Rectal smooth muscle tissue (tissue), 1 donor: ENCODE measurements at regions not wholly inside any gene's neighbourhood (a gene's known extent, or its start where the extent isn't known, plus 50 kb on each side); places are given as distances from the start of the nearest gene placed in this dataset.

Experiments
- H3K27ac ChIP-seq: one replicate; pipeline ENCODE4 v1.7.0; 2013; ENCODE audit warnings: low read depth, low read length, inconsistent platforms
- H3K27me3 ChIP-seq: one replicate; pipeline ENCODE4 v1.7.0; 2013; ENCODE audit warnings: low read length; ENCODE audit not compliant: control insufficient read depth, insufficient read depth
- H3K36me3 ChIP-seq: one replicate; pipeline ENCODE4 v1.7.0; 2013; ENCODE audit warnings: low read length; ENCODE audit not compliant: control insufficient read depth, insufficient read depth
- H3K4me1 ChIP-seq: one replicate; pipeline ENCODE4 v1.7.0; 2013; ENCODE audit warnings: low read length; ENCODE audit not compliant: control insufficient read depth, insufficient read depth
- H3K4me3 ChIP-seq: one replicate; pipeline ENCODE4 v1.7.0; 2013; ENCODE audit warnings: low read length
- H3K9ac ChIP-seq: one replicate; pipeline ENCODE4 v1.7.0; 2013; ENCODE audit warnings: low read length

DNA sequence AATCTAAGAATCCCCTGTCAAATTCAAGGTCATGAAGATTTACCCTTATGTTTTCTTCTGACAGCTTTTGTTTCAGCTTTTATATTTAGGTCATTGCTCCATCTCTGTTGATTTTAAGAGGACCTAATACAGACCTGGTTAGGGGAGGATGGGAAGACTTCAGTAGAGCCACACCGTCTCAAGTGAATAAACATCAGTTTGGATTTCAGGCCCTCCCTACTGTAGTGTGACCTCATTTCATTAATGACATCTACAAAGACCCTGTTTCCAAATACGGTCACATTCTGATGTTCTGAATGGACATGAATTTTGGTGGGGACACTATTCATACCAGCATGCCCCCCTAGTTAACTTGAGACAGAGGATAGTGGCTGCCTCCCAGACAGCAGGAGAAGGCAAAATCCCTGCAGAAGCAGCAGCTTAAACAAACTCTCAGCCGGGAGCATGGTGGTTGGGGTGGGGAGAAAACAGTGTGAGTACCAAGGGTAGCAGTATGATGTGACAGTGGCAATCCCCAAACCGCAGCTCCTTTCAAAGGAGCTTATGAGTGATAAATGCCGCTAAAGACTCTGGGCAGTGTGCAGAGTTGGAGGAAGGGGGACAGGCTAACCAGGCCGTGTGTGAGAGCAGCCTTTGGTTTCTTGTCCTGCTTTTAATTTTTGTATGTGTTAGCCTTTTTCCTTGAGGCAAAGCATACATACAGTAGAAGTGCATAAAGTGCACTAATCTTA lies 65.9 kb upstream of the TNP1 start:
- Histone ChIP-seq H3K4me1 (no peaks in the 10 kb centered on the region), H3K36me3 (no peaks in the 10 kb centered on the region), H3K27ac (no peak overlapping the region), H3K27me3 (no peaks in the 10 kb centered on the region), H3K4me3 (no peak overlapping the region), H3K9ac (no peak overlapping the region)

DNA sequence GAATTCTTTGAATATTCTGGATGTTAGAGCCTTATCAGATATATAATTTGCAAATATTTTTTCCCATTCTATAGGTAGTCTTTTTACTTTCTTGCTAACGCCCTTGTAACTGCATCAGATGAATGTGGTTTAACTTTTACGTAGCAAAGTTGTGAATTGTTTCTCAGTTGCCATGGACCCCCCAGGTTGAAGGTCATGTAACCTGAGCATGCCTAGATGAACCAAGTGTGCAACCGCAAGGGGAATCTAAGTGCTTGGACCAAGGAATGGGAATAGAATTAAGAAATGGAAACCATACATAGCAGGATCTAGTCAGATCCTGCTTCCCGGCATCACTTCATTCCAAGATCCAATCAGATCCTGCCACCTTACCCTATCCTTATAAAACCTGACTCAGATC lies 65.1 kb upstream of the TNP1 start:
- Histone ChIP-seq H3K36me3 (no peaks in the 10 kb centered on the region), H3K9ac (no peak overlapping the region), H3K4me1 (no peaks in the 10 kb centered on the region), H3K27ac (no peak overlapping the region), H3K4me3 (no peak overlapping the region), H3K27me3 (no peaks in the 10 kb centered on the region)

- Histone ChIP-seq H3K9ac (no peak overlapping the region), H3K27ac (no peak overlapping the region), H3K27me3 (no peaks in the 10 kb centered on the region), H3K4me3 (no peak overlapping the region), H3K4me1 (no peaks in the 10 kb centered on the region), H3K36me3 (no peaks in the 10 kb centered on the region)
Measured at GRCh38 chr2:216923706-216924105, 63.8 kb upstream of the TNP1 start.

GRCh38 chr2:216922175-216922780 lies 62.4 kb upstream of the TNP1 start:
- Histone ChIP-seq H3K4me3 (no peak overlapping the region), H3K9ac (no peak overlapping the region), H3K27me3 (no peaks in the 10 kb centered on the region), H3K27ac (no peak overlapping the region), H3K36me3 (no peaks in the 10 kb centered on the region), H3K4me1 (no peaks in the 10 kb centered on the region)

- Histone ChIP-seq H3K36me3 (no peaks in the 10 kb centered on the region), H3K9ac (no peak overlapping the region), H3K4me1 (no peaks in the 10 kb centered on the region), H3K27ac (no peak overlapping the region), H3K27me3 (no peaks in the 10 kb centered on the region), H3K4me3 (no peak overlapping the region)
Measured at GRCh38 chr2:216920937-216921456, 61.1 kb upstream of the TNP1 start.

DNA sequence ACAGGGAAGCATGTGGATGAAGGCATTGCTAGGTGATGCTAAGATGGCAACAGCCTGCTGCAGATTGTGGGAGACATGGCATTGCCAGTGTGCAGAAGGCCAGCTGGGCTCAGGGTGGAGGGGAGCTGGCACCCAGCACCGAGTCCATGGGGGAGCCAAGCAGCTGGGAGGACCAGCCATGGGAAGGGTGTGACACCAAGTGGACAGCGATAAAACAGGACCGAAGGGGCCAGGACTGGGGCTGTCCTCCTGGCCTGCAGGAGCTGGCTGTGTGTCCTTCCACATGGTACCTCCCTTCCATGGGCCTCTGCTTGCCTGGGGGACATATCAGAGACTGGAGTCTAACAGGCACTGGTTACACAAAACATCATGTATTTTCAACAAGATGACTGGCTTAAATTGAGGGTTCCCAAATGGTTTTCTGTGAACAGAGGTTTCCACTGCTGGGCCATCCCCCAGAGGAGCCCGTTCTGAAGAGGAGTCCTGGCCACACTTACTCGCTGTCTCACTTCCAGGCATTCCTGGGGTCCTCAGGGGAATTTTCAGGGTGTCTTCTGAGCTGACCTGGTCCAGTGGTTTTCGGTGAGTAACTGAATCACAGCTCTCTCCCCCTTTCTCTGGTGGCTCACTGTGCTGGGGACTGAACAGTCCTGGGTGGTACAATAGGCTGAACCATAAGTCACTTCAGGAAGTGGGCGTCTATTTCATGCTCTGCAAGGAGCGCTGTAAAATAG lies 60.4 kb upstream of the TNP1 start:
- no peaks in the 10 kb centered on the region for H3K27me3 ChIP-seq
- no peak overlapping the region for H3K27ac ChIP-seq
- no peak overlapping the region for H3K9ac ChIP-seq
- no peak overlapping the region for H3K4me3 ChIP-seq
- H3K36me3 ChIP-seq = no peaks in the 10 kb centered on the region
- H3K4me1 ChIP-seq = no peaks in the 10 kb centered on the region

DNA sequence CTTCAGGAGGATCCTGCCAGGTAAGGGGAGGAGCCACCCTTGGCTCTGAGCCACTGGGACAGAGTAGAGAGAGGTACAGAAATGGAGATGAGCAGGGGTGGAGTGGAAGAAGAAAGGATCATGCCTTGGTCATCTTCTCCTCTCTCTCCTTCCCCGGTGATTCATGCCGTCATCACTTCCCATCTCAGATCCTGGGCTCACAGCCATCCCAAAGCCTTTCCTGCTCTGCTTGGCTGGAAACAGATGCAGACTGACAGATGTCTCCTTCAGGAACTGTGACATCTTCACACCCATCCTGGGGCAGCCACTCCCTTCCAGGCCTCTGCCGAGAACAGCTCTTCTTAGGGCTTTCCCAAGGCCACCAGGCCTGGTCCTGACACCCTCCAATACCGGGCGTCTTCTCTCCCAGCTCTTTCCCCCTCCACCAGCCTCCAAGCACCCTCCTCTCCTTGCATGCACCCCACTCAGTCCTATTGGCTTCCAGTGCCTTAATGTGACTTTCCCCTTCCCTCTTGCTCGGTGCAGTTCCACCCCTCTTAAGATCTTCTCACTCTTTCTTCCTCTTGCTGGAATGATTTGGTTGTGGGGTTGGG lies 58.3 kb upstream of the TNP1 start:
- H3K4me1 ChIP-seq = no peaks in the 10 kb centered on the region
- no peak overlapping the region for H3K27ac ChIP-seq
- no peak overlapping the region for H3K4me3 ChIP-seq
- no peak overlapping the region for H3K9ac ChIP-seq
- no peaks in the 10 kb centered on the region for H3K36me3 ChIP-seq
- H3K27me3 ChIP-seq = no peaks in the 10 kb centered on the region

- Histone ChIP-seq H3K27ac (no peak overlapping the region), H3K36me3 (no peaks in the 10 kb centered on the region), H3K27me3 (no peaks in the 10 kb centered on the region), H3K4me1 (no peaks in the 10 kb centered on the region), H3K9ac (no peak overlapping the region), H3K4me3 (no peak overlapping the region)
Measured at GRCh38 chr2:216916956-216917650, 57.2 kb upstream of the TNP1 start.

GRCh38 chr2:216915557-216916150 lies 55.8 kb upstream of the TNP1 start:
- H3K36me3 ChIP-seq = no peaks in the 10 kb centered on the region

DNA sequence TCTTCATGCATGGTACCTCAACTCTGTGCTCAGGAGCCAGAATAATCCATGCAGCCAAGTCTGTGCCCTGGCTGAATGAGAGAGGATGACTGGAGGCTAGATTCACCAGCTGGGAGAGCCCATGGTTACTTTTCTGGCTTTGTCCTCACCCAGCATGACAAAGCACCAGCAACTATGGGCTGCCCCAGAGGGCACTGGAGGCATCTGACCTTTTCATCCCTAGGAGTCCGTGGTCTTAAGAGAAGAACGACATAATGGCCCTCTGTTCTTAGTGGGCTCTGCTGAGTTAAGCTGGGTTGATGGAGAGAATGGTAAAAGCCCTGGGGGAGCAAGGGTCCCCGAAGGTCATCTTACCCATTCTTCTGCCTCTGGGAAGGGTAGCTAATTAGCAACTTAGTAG lies 54.6 kb upstream of the TNP1 start:
- H3K9ac ChIP-seq = no peak overlapping the region
- no peaks in the 10 kb centered on the region for H3K27me3 ChIP-seq
- H3K4me3 ChIP-seq = no peak overlapping the region
- H3K36me3 ChIP-seq = no peaks in the 10 kb centered on the region
- H3K27ac ChIP-seq = no peak overlapping the region
- H3K4me1 ChIP-seq = no peaks in the 10 kb centered on the region

More at GRCh38 chr2:216915557-216916150, 55.8 kb upstream of the TNP1 start:
- H3K4me3 ChIP-seq = no peak overlapping the region
- no peaks in the 10 kb centered on the region for H3K4me1 ChIP-seq
- H3K27ac ChIP-seq = no peak overlapping the region
- H3K27me3 ChIP-seq = no peaks in the 10 kb centered on the region
- no peak overlapping the region for H3K9ac ChIP-seq

GRCh38 chr2:216911886-216912285 lies 52.0 kb upstream of the TNP1 start:
- no peaks in the 10 kb centered on the region for H3K36me3 ChIP-seq
- no peak overlapping the region for H3K27ac ChIP-seq
- H3K9ac ChIP-seq = no peak overlapping the region
- H3K27me3 ChIP-seq = no peaks in the 10 kb centered on the region
- H3K4me1 ChIP-seq = no peaks in the 10 kb centered on the region
- no peak overlapping the region for H3K4me3 ChIP-seq
